Retina (tissue), 1 donor: ENCODE measurements at regions not wholly inside any gene's neighbourhood (a gene's known extent, or its start where the extent isn't known, plus 50 kb on each side); places are given as distances from the start of the nearest gene placed in this dataset.
A peak's percentile ranks its signal among the peaks of the same experiment; 100 is the strongest.
"Not testable (repeated sequence)": the region's sequence is repeated elsewhere in the genome, so short reads cannot be mapped to it uniquely, and the experiment has no call there.

ENCODE experiments used
- DNase-seq: peaks from one replicate; pipeline ENCODE4 v3.0.0-alpha.2; 2016

DNA sequence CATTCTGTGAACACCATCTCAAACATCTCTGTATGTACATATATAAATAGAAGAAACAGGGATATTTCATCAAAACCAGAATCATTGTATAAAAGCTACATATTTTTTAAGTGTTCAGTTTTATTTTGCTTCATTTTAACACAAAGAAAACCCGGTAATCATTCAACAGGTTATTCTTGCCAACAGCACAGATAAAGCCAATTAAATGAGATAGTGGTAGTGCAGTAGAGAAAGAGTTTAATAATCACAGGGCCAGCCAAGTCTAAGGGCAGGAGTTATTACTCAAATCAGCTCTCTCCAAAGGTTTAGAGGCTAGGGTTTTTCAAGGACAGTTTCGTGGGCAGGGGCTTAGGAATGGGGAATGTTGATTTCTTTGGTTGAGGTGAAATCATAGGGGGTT lies 261.0 kb upstream of the KIF2A start:
- DNase-seq: no peak

DNA sequence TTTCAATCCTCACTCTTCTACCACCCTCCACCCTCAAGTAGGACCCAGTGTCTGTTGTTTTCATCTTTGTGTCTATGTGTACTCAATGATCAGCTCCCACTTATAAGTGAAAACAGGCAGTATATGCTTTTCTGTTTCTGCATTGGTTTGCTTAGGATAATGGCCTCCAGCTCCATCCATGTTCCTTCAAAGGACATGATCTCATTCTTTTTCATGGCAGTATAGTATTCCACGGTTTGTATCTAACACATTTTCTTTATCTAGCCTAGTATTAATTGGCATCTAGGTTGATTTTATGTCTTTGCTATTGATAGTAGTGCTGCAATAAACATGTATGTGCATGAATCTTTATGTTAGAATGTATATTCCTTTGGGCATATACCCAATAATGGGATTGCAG lies 259.8 kb upstream of the KIF2A start:
- DNase-seq: no peak

DNA sequence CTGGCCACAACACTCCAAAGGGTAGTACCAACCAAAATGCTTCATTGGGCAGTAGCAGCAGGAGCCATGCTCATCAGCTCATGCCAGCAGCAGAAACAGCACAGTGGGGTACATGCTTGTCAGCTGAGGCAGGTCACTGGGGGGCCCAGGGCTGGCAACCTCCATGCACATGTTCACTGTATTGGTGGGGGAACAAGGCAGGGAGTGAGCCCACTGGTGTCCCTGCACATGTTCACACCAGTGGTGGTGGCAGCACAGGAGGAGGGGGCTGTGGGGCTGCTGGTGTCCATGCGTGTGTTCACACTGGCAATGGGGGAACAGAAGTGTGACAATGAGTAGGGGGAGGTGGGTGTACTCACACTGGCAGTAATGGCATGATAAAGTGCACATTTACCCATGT lies 254.3 kb upstream of the KIF2A start:
- no peak for DNase-seq

DNA sequence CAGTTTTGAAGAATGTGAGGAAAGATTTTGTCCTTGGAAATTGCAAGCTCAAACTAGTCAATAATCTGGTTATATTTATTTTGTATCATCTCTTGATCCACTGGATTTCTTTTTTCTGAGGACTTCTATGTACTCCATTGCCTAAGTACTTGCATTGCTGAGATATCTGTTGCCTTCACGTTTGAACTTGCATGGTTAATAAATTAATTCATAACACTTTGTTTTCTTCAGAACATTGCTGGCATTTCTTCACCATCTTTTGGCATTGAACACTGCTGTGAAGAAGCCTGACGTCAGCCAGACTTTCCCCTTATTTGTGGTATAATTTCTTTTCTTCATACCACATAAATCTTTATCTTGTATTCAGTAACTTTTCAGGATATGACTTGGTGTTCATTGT lies 246.0 kb upstream of the KIF2A start:
- DNase-seq: no peak

DNA sequence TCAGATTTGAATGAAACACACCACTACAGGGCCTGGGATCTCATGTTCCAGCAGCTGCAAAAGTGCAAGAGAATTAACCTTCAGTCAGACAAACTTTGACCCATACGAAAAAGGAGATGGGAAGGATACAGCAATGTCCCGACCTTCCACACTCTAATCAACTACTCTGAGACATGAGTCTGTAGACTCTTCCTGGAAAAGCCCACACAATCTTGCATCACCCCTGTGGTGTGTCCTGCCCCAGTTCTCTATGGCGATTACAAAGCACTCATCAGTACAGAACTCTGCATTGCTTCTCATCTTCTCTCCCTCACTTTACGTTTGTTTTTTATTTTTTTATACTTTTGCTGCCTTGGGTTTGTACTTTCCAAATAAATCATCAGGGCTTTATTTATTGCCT lies 241.0 kb upstream of the KIF2A start:
- DNase-seq: no peak

DNA sequence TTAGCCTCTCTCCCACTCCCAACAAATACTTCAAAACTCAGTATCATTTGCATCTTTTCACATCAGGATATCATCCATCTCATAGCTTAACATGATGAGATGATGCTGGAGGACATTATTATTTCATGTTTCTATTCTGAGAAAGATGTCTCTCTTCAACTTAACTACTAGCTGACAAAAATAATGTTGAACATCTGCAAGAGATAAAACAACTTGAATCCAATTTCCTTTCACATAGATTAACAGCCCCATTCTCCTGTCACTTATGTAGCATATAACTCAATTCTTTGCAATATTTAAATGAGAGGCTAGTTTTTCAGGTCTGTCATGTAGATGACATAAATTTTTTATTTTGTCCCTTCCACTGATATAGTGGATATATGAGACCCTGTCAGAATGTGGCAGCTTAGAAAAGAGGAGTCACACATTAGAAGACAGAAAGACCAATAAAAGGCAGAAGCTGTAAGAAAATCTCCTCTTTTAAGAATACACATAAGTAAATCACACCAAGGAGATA lies 239.2 kb upstream of the KIF2A start:
- DNase-seq: no peak

DNA sequence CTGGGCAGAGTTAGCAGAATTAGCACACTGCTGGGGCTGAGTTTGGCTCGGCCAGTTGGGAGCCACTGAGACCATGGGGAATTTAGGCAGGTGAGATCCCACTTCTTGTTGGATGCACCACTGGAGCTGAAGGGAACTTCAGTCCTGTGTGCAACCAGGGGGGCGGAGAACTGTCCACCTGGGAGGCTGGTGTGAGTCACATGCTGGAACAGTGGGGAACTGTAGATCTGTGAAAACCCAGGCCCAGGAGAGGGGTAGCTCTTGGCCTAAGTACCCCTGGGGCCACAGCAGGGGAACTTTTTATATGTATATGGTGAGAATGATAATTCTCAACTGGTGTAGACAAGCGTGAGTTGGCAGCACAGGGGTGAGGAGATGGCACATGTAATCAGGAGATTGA lies 237.5 kb upstream of the KIF2A start:
- no peak for DNase-seq

DNA sequence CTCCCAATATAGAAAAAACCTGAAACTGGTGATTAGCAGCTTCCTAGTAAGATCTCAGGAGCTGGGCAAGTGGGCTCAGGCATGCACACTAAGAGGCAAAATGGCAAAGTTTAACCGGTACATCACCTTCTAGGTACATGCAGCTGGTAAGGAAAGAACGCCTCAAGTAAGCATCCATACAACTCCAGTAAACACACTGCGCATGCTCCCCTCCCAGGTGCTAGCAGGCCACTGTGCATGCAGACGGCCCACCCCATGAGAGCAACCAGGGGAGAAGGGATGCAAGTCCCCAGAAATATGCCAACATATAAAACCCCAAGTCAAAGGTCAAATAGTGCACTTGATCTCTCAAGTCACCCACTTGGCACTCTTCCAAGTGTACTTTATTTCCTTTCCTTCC lies 228.6 kb upstream of the KIF2A start:
- no peak for DNase-seq

DNA sequence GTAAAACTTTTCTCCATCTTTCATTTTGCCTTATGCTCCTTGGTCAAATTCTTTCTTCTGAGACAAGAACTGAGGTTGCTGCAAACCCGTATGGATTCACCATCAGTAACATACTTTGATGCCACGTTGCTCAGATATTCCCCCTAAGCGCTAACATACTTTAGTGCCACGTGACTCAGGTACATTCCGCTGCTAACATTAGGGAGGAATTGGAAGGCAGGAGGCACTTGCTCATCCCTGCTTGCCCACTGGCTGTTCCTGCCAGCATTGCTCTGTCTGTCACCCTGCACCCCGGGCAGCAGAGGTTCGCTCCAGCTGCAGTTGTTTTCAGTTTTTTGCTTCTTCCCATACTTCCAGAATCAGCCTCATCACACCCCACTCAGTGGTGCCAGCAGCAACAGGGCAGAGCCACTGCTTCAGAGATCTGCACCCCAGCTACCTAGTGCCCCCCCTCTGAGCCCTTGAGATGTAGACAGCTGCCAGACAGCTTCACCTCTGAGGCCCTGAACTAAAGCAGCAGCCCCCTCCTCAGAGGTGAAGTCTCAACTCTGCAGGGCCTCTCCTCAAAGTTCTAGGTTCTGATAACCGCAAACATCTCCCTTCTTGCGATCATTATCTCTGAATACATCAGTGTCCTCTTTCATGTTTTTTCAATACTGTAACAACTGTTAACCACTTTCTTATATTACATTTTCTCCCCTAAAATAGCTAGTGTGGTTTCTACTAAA lies 228.0 kb upstream of the KIF2A start:
- no peak for DNase-seq

DNA sequence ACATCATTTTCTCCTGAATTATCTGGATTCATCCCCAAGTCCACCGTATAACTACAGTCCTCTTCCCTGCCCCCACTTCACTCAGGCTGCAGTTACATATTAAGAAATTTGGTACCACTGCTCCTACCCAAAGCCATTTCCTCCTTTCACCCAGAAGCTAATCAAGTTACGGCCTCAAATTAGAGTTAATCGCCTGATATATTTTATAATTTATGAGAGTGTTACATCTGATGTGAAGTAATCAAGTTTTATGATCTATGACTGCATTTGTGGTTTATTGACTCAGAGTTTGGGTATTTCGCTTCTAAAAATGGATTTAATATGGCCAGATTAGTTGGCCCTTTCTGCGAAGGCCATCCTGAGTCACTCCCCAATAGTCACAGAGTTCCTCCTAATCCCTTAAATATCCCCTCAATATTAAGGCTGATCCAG lies 223.6 kb upstream of the KIF2A start:
- no peak for DNase-seq

DNA sequence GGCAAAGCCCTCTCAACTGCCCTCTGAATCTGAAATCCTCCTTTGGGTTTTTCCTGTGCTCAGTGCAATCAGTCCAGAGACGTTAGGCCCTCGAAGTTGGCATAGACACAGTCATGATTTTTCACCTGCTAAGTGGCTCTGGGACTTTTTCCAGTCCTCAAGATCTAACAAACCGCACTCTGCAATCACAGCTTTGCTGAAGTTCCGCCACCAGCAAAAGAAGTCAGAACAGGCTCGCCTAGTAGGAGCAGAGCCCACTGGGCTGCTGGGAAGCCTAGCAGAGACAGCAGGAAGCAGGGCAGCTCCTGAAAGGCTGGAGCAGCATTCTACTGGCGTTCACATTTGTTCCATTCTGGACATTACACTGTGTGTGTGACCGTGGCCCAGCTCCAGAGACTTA lies 222.8 kb upstream of the KIF2A start:
- no peak for DNase-seq

DNA sequence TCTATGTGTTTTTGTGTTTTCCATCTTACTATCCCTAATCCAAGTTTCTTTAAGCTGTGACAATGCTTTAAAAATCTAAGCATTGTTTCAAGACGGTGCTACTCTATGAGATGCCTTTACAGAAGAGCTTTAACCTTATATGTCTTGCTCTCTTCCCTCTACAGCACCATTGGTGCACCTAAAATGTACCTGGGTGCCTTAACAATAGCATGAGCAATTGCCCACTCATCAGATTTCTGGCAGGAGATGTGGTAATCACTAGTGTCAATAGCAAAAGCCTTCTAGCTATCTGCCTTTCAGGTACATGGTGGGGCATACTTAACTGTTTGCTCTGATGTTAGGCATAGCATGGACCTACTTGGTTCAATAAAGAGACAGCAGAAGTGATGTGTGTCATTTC lies 222.3 kb upstream of the KIF2A start:
- no peak for DNase-seq

DNA sequence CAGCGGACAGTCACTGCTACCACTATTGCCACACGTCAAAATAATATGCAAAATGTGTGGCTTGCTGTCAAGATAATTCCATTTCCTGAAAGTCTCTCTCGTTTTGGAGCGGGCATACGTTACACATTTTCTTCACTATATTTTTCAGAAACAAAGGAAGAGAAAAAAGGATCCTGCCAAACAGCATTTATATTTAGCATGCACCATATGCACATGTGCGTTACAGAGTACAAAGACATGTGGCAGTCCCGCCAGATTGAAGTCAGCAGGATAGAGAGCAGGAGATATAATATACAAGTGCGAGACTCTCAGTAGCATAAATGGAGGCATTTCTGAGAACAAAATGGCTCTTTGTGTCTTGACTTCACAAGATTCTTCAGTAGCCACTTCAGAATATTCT lies 221.6 kb upstream of the KIF2A start:
- DNase-seq: no peak

DNA sequence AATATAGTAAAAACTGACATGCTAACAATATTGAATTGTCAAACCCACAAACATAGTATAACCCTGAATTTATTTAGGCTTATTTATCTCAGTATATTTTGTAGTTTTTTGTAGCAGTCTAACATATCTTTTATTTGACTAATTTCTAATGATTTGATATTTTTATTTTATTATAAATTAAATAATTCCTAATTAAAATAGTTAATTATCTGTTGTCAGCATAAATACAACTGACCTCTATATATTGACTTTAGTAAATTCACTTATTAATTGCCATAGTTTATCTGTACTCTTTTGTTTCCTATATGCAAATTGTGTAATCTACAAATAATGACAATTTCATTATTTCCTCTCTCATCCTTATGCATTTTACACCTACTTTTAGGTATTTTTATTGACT lies 215.1 kb upstream of the KIF2A start:
- no peak for DNase-seq

DNA sequence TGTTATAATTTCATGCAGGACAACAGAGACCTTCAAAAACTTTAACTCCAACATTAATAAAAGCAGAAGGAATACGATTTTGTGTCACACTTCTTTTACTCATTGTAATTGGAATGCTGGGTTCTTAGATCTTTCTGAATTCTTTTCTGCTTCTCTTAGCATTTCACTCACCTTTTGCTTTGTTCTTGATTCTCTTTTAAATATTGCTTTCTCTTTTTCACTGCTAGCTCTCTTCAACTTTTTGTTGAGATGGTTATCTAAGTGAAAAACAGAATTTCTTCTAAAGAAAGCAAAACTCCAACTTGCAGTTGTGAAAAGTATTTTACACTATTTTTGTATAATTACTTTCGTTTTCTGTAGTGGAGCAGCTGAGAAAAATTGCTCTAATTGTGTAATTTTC lies 212.6 kb upstream of the KIF2A start:
- DNase-seq: no peak

DNA sequence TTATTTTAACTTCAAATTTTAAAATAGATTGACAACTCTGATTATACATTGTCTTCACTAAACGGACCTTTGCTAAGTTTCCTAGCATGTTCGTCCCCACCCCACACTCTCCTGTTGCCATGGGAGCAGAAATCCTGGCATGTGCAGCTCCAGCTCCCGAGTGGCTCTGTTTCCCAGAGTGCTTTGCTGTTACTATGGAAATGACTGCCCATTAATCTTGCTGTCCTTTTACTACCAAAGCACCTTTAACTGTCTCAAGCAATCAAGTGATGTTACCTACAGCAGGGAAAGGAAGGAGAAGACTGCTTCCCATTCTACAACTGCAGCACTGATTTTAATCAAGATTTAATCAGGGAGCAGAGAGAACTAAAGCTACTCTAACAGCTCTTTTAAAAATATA lies 212.0 kb upstream of the KIF2A start:
- peak; percentile 62 for DNase-seq

DNA sequence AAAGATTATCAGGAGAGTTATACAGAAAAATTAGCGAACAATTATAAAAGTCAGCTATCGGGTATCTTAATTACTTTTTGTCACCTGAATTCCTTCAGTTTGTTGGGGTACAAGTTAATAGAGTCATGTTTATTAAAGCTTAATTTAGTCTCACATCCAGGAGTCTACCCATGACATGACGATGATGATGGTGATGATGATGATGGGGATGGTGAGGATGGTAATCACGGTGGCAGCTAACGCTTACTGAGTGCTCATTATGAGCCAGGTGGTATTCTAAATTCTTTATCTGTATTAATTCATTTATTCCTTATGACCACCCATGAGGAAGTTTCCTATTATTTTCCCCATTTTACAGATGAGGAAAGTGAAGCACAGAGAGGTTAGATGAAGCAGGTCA lies 208.6 kb upstream of the KIF2A start:
- DNase-seq: no peak

DNA sequence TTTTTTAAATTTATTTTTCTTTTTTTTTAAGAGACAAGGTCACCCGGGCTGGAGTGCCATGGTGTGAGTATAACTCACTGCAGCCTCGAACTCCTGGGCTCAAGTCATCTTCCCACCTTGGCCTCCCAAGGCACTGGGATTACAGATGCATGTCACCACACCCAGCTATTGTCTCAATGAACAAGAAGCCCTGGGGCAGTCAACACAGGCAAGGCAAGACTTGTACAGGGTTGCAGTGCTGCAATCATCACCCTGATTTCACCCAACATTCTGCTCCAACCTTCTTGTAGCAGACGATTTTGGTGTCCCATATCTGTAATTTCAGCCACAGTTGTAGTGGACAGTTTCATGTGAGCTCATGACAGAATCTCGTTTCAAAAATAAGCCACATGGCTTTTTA lies 205.8 kb upstream of the KIF2A start:
- no peak for DNase-seq

DNA sequence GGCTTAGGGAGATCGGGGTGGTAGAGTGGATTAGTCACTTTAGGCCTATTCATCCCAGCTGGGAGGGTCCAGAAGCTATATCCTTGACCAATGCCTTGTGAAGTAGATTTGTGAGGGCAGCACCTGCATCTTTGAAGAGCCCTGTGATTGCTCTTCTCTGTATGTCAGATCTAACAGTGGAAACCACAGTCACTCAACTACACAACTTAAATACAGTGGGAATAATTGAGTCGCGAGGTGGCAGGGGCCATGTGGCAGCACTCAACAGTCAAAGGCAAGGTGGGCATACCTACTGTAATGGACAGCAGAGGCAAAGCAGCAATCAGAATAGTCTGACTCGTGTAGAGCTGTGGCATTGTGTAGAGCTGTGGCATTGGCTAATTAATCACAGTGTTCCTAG lies 202.1 kb upstream of the KIF2A start:
- not testable (repeated sequence) for DNase-seq

DNA sequence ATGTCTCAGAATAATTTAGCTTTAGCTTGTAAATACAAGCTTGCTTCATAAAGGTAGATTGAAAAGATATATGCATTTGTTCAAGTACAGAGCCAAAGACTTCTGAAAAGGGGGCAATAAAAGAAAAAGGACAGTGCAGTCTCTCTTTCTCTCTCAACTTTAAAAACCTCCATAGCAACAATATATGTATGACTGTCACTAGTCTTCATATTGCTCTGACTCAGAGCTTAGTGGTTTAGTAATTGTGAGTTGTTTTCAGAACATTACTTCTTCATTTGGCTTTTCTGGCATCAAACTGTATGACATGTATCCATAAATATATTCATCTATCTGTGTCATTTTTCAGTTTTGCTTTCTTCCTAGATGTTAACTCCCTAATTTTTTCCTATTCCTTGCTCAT lies 194.6 kb upstream of the KIF2A start:
- no peak for DNase-seq

DNA sequence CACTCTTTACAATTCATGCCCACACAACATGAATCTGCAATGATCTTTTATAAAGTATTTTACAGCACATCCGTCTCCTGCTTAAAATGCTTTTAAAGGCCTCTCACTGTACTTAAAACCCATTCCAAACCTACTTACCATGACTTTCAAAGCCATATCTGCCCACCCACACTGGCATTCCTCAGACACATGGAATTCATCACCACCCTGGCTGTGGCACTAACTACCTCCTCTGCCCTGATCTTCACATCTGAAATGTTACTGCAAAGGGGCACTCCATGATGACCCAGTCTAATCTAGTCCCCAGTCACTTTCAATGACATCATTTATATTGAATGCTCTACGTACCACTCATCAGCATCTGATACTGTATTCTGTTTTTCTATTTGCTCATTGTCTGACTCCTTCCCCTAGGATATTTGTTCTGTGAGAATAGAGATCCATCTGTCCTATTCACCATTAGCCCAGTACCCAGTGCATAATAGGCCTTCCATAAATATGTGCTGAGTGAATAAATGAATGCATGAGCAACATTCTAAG lies 193.2 kb upstream of the KIF2A start:
- DNase-seq: no peak

DNA sequence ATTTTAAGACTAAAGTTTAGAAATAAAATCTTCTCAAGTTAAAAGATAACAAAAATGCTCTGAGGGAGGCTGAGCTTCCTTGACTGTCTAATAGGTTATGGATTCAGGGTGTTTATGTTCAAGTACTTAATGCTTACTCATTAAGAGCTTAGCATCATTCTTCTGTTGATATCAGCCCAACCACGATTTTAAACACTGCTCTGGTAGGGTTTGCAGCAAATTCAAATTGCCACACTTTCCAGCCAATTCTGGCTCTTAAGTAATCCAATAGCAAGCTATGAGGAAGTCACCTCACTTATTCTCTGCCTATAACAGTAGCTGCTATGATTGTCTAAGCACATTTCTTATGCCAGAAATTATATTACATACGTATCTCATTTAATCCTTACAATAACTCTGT lies 191.0 kb upstream of the KIF2A start:
- DNase-seq: no peak

DNA sequence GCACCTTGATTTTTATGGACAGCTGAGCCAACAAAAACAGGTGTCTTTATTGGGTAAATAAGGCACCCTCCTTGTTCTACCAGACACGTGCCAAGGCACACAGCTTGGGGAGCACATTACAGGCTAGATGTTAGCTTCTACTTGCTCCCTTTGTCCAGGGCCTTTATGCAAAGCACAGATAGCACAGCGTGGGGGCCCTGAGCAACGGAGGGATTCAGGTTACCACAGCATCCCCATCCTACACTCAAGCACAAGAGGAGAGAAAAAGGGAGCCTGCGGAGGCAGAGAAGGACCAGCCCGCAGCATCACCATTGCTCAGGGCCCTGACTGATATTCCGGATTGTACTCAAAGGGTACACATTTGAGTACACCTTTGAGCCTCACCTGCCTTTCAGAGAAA lies 181.7 kb upstream of the KIF2A start:
- DNase-seq: no peak

DNA sequence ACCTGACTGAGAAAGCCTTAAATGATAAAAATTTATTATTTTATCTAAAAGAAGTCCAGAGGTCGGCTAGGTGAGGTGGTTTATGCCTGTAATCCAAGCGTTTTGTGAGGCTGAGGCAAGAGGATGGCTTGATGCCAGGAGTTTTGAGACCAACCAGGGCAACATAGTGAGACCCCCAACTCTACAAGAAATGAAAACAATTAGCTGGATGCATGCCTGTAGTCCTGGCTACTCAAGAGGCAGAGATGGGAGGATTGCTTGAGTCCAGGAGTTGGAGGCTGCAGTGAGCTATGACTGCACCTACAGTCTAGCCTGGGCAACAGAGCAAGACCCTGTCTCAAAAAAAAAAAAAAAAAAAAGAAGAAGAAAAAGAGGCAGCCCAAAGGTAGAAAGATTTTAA lies 179.9 kb upstream of the KIF2A start:
- DNase-seq: no peak

DNA sequence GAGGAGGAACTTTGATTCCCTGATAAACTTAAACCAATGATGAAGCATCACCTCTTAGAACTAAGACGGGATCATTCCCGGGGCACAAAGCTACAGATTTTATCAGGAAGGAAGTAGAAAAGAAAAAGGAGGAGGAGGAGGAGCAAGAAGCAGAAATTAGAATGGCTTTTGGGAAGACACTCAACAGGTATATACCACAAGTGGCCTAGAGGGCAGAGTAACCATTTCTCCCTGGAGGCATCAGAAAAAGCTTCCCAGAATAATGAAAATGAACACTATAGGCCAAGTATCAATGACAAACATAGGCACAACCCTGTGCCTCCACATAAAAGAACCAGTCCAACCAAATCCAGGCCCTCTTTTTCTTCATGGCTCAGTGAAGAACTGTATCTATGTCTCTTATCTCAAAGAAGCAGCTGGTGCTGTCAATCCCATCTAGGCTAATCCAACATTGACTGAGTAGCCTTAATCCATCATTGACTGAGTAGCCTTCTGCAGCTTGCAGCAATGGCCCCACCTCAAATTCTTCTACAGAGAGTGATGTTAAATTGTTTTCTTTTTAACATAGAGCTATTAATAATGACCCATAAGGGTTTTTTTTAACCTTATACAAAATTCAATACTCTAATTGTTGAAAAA lies 178.8 kb upstream of the KIF2A start:
- DNase-seq: no peak
